Activated CD4-positive, alpha-beta T cell treated with anti-CD3 and anti-CD28 coated beads, Interleukin-10, Interleukin-2, amounts not matched to agents 100 ng/mL and 50 ng/mL, durations not matched to agents 16 hours and 8 hours (primary cell): ENCODE measurements at regions not wholly inside any gene's neighbourhood (a gene's known extent, or its start where the extent isn't known, plus 50 kb on each side); places are given as distances from the start of the nearest gene placed in this dataset.
A peak's percentile ranks its signal among the peaks of the same experiment; 100 is the strongest.

ENCODE experiments used
- DNase-seq: peaks from one replicate; pipeline ENCODE4 v3.0.0-alpha.2; 2020

- no peak for DNase-seq
Measured at GRCh38 chr1:58979086-58979485, 195.2 kb upstream of the JUN start.

DNA sequence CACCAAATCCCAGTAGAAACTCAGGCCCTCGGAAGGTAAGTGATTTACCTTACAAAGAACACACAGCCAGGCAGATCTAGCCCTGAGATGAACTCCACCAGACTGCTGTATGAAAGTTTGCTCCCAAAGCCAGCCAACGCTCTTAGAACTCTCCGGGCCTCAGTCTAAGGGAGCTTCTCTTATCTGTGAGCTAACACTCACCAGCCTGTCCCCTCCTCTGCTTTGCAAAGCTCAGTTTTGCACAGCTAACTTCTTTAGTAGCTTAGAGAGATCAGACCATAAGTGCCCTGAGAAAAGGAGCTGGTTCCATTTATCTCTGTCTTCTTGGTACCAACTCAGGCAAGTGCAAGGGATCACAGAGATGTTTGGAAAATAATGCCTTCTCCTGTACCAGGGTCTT is 195.8 kb upstream of the JUN start:
- no peak for DNase-seq

- no peak for DNase-seq
Measured at GRCh38 chr1:58981392-58981791, 197.5 kb upstream of the JUN start.

DNA sequence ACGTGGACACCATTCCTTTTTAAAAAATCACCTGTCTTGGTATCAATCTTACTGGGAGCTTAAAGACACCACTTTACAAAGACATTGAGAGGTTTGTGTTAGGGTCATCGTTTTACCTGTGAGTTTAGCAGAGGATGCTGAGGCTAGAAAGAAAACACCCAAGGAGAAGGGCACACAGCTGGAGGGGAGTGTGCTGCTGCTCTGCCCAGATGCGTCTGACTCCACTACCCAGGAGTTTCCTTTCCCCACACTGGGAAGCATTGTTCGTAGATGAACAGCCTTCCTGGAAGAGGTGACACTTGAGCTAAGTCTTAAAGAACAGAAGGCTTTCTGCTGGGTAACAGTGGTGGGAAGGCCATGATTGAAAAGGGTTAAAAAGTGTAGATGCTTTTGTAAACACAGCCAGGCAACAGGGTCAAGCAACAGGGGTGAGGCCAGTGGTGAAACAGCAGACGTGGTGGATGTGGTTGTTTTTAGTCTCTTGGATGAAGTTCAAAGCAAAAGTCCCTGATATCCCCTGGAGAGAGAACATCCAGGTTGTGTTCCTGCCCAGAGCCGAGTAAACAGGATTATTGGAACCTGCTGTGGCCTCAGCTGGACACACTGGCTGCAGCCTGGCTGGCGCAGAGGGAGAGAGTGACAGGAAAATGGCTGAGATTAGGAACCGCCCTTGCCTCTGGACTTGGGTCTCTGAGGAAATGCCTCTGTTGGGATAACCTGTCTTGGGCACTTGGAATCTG is 198.6 kb upstream of the JUN start:
- DNase-seq = no peak

GRCh38 chr1:58983162-58983561 is 199.3 kb upstream of the JUN start:
- DNase-seq = no peak

DNA sequence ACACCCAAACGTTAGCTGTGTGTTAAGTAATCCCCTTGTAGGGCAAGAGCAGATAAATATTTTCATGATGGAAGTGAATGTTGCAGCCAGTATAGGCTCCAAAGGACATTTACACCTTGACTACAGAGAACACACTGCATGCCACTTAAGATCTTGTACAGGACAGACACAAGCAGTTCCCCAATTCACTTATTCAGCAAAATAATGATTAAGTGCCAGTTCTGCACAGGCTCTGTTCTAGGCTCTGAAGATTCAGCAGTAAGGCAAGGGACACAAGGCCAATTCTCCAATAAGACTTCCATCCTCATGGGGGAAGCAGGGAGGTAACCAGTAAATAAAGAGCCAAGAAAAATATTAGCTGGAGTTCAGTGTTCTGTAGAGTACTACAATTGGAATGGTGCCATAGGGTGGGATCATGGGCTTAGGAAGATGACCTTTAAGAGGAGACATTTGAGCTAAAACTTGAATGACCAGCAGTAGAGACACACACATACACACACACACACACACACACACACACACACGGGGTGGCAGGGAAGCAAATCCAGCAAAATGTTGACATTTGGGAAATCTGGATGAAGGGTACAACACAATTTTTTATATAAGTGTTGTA is 199.9 kb upstream of the JUN start:
- DNase-seq = no peak

DNA sequence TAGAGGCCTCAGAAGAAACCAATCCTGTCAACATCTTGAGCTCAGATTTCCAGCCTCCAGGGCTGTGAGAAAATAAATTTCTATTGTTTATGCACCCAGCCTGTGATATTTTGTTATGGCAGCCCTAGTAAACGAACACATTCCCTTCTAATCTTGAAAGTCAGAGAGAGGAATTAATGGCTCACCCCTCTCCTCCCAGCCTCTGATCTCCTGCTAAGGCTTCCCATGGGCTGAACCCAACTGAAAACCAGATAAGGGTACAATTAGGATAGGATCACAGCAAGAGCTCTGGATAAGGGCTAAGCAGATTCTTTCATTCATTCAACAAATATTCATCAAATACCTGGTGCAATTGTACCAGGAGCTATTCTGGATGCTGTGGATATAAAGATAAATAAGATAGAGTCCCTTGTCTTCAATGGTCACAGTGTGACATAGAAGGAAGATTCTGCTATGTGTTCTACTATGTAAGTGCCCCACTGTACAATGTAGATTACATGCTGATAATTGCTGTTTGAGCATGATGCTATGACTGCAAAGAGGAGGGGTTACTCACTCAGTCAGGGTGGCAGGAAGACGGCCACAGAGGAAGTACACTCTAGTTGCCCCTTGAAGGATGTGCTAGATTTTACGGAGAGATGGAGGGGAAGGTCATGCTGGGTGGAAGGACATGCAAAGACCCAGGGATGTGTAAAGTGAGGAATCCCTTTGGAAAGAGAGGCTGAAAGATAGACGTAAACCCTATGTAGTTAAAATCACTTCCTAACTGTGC is 203.3 kb upstream of the JUN start:
- no peak for DNase-seq

DNA sequence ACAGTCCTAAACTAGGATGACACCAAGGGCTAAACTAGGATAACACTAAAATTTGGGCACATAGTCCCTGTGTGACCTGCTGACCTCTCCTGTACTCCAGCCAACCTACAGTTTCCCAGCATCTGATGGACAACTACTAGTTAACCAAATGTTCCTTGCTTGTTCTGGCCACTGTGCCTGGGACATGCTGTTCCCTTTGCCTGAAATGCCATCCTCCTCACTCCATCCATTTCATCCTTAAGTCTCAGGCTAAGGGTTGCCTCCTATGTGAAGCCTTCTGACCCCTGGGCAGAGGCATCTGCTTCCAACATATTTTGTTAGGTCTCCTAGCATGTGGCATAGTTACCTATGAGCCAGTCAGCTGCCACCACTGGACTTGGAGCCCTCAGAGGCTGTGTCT is 204.9 kb upstream of the JUN start:
- no peak for DNase-seq

DNA sequence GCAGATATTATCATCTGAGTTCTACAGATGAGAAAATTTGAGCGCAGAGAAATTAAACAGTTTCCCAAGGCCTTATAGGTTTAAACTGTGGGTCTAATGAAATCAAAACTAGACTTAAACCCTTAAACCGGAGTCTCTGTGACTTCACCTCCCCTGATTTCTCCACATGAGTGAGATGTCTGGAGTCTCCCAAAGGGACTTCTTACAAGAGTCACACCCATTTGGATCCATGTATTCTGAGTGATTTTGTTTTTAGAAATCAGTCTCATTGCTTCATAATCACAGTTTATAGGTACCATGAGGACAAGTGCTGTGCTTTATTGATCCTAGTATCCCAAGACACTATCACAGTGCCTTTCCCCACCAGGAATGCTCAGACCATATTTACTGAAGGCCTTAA is 206.0 kb upstream of the JUN start:
- no peak for DNase-seq

GRCh38 chr1:58991305-58991704 is 207.5 kb upstream of the JUN start:
- no peak for DNase-seq

DNA sequence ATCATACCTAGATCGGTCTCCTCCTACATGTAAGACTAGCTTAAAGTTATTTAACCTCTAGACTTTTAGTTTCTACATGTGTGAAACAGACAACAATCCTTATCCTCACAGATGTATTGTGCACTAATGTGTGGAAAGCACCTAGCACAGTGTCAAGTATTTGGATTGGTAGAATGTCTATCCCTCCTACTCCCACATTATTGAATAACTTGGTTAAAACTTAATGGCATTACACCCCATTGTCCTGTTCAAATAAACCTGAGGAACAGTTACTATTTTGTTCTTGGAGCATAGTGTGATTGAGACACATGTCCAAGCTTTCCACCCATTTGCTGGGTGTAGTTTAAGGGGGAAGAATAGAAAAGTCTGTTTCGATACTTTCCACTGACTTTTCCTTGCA is 208.8 kb upstream of the JUN start:
- no peak for DNase-seq

GRCh38 chr1:58993403-58993802 is 209.6 kb upstream of the JUN start:
- no peak for DNase-seq

- DNase-seq = no peak
Measured at GRCh38 chr1:58994664-58995063, 210.8 kb upstream of the JUN start.

DNA sequence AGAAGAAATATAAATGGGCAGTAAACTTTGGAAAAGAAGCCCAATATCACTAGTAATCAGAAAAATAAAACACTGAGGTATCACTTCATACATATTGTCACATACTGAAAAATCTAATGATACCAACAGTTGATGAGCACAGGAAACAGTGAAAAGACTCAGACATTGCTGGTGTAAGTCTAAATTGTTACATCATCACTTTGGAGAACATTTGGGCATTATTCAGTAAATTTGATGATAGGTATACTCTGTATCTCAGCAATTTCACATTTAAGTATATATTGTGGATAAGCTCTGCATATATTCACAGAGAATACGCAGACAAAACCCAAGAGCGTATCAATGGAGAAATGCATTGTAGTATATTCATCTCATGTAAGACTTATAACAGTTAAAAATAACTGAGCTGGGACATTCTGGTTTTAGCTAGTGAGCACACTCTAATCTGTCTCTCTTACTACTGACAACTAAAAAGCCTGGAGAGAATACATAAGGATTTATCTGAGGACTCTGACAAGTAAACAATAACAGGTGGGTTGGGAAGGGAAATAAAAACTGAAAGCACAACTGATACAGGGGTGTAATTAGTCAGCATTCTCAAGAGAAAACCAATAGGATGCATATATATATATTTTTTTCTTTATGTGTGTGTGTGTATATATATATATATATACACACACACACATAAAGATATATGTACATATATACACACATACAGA is 212.7 kb upstream of the JUN start:
- DNase-seq = peak; percentile 30

- no peak for DNase-seq
Measured at GRCh38 chr1:58997060-58997411, 213.2 kb upstream of the JUN start.

GRCh38 chr1:58997637-58998036 is 213.8 kb upstream of the JUN start:
- no peak for DNase-seq

- no peak for DNase-seq
Measured at GRCh38 chr1:58999676-59000075, 215.8 kb upstream of the JUN start.

DNA sequence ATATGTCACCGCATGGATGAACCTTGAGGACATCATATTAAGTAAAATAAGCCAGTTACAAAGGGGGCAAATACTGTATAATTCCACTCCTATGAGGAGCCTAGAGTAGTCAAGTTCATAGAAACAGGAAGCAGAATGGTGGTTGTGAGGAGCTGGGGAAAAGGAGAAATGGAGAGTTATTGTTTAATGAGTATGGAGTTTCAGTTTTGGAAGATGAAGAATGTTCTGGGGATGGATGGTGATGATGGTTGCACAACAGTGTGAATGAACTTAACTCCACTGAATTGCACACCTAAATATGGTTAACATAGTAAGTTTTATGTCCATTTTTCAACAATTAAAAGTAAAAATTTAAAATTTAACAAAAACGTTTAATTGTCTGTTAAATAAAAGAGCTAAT is 220.9 kb upstream of the JUN start:
- DNase-seq = no peak

- peak; percentile 15 for DNase-seq
Measured at GRCh38 chr1:59005491-59006288, 221.8 kb upstream of the JUN start.

DNA sequence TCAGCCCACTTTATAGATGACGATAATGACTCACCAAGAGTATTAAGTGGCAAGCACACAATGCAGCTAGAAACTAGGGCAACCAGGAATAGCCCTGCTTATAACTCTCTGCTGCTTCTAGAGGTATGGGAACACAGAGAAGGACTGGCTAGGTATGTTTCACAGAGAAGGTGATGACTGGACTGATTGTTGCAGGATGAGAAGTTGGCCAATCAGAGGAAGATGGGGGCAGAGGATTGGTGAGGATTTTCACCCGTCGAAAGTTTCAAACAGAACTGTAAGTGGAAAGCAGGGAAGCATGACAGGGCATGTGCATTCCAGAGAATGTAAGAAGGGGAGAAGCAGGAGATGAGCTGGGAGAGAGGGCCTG is 222.4 kb upstream of the JUN start:
- DNase-seq = no peak

GRCh38 chr1:59006932-59007331 is 223.1 kb upstream of the JUN start:
- no peak for DNase-seq

DNA sequence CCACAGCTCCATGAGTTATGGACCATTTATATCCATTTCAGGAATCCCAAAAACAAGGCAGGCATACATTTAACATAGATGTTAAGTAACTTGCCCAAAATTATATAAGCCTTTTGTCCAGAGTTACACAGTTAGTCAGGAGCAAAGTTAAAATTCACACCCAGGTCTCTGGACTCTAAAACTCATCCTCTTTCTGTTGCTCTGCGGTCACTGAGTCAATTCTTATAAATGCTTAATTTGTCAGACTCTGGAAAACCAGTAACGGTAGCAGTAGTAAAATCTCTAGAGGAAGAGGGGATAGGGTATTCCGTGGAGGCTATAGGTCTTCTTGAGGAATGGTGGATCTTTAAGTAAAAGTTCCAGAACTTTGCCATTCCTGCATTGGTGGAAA is 223.6 kb upstream of the JUN start:
- DNase-seq = peak; percentile 11
